HG02759 (cell line): ENCODE measurements at regions not wholly inside any gene's neighbourhood (a gene's known extent, or its start where the extent isn't known, plus 50 kb on each side); places are given as distances from the start of the nearest gene placed in this dataset.
"Not testable (repeated sequence)": the region's sequence is repeated elsewhere in the genome, so short reads cannot be mapped to it uniquely, and the experiment has no call there.

Experiments
- ATAC-seq: cut with Tn5 transposase; IDR thresholded peaks from one replicate; pipeline ENCODE4 v1.9.1; 2021; ENCODE audit warnings: mild to moderate bottlenecking, moderate library complexity; ENCODE audit not compliant: unreplicated experiment

GRCh38 chr2:113386780-113387433 is 50.6 kb upstream of the ZNG1B start:
- ATAC-seq, result not testable (repeated sequence)

DNA sequence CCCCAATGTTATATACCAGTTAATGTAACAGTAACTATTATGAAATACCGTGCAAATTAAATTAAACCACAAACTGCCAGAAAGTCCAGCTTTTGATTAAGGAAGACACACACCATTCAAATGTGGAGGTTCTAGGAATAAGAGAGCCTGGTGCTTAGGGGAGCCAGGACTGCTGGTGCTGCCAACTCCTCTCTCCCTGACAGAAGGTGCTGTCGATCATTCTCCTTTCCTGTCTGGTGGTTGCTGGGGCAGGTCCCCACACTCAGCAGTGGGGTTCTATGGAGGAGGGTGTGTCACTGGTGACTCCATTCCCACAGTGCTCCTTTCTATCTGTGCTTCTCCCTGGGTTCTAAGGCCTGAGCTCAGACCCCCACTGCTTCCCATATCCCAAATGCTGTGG is 57.9 kb upstream of the ZNG1B start:
- not testable (repeated sequence) for ATAC-seq

DNA sequence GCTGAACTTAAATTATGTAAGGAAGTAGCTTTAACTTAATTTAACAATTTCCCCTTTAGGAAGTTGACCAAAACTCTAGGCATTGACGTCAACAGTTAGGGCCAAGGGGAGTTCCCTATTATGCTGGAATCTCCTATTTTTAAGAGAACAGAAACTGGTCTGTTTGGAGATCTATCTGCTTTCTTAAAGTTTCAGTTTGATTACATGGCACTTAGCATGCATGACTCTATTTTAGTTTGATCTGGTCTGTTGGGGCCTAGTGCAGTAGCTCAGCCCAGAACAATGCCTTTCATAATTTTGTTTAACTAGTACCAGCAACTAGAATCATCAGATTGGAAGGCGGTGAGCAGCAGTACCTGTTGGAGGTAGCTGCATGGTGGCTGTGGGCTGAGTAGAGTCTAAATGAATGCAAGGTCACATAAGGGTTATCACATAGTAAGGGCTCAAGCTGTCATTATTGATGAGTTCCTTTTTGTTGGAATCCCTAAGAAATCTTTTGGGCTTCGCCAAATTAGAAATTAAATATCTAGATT is 60.5 kb upstream of the ZNG1B start:
- peak; percentile 82 for ATAC-seq

DNA sequence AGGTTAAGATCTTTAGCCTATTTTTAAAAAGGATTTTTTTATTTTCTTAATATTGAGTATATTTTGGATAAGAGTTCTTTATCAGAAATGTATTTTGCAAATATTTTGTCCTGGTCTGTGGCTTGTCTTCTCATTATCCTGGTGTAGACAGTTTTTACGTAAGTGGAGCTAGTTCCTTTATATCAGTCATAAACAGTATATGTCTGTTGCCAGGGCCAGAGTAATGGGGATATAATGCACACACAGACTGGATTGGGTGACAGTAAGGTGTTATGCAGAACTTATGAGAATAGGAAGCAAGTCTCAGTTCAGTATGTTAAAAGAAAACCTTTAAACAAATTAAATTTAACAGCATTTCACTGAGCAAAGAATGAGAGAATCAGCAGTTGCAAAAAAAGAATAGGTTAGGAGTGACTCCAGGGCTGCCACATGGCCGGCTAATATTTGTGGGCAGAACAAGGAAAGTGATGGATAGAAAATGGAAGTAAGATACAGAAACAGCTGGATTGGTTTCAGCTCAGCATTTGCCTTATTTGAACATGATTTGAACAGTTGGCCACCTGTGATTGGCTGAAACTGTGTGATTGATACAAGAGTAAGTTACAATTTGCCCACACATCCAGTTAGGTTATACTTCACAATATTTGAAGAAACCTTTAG is 61.1 kb upstream of the ZNG1B start:
- ATAC-seq, result peak; percentile 38

DNA sequence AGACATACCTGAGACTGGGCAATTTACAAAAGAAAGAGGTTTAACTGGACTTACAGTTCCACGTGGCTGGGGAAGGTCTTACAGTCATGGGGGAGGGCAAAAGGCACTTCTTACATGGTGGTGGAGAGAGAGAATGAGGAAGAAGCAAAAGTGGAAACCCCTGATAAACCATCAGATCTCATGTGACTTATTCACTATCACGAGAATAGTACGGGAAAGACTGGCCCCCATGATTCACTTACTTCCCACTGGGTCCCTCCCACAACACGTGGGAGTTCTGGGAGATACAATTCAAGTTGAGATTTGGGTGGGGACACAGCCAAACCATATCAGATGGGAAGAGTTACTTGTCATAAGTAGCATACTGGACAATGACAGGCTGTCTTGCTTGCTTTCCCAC is 62.6 kb upstream of the ZNG1B start:
- not testable (repeated sequence) for ATAC-seq

DNA sequence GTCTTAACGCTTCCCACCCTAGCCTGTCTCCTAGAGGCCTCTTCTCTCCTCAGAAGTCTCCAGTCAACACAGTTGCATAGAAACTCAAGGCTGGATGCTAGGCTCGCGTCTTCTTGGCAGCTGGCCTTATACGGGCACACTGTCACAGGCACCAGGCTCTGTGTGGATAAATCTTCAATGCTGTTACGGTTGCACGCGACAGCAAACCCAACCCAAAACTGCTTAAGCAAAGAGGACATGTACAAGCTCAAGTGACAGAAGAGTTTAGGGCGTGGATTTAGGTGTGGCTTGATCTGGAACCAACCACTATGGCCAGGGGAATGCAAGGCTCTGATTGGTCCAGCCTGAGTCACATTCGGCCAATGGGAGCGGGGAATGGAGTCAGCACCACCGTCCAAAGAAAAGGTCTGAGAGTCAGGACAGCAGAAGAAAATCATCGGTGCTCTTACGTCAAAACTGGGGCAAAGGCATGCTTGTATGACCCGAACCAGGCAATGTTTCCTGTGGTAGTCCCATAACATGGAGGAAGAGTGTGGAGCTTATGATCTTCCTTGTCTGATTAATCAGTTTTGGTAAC is 65.1 kb upstream of the ZNG1B start:
- not testable (repeated sequence) for ATAC-seq

GRCh38 chr2:113370478-113371091 is 66.9 kb upstream of the ZNG1B start:
- no peak for ATAC-seq

- ATAC-seq, result no peak
Measured at GRCh38 chr2:113370030-113370429, 67.5 kb upstream of the ZNG1B start.

DNA sequence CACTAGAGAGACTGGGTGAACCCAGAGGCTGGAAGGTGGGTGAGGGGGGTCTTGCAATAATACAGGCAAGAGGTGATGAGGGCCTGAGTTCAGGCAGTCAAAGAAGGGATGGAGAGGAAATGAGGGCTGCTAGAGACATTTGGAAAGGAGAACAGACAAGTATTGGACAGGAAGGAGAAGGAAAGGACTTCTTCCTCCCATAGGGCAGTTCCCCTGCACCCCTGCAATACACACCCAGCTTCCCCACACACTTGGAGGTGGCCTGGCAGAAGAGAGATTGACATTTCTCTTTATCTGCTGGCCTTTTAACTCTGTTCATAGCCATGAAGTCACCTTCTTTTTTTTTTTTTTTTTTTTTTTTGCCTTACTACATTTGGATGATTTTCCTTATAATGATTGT is 68.9 kb upstream of the ZNG1B start:
- ATAC-seq, result not testable (repeated sequence)

DNA sequence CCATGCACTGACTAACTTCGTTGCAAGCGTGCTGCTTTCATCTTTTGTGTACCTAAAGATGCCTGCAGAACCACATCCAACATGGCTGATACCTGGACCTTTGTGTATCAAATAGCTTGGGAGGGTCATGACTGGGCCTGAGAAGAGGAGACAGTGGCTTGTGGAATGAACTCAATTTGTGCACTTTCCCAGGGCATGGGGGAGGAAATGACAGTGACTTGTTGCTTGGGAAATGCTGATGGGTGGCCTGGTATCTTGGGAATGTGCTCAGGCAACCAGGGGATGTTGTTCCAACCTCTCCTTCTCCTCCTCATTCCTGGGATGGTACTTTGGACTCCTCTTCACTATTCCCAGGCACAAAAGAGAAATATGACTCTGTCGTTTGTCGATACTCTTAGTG is 70.7 kb upstream of the ZNG1B start:
- not testable (repeated sequence) for ATAC-seq

DNA sequence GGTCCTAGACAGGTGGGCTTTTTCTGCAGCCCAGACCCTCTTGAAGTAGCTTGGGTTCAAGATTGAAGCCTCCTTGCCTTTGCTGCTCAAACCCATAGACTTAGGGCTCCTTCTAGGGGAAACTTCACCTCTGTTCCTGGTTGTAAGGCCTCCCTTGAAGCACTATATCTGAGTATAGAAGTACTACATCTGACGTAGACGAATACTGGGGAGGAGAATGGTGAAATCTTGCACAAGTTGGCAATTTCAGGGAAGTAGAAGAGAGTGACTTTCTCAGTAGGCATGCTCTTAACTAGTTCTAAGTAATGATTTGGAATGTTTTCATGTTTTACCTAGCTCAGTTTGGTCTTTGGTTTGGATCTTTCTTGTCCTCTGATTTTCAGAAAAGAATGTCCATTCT is 71.7 kb upstream of the ZNG1B start:
- not testable (repeated sequence) for ATAC-seq

- not testable (repeated sequence) for ATAC-seq
Measured at GRCh38 chr2:113365290-113365689, 72.2 kb upstream of the ZNG1B start.

GRCh38 chr2:113361051-113361450 is 76.4 kb upstream of the ZNG1B start:
- ATAC-seq, result no peak

GRCh38 chr2:113357071-113357470 is 78.3 kb upstream of the PAX8 start:
- ATAC-seq, result no peak

GRCh38 chr2:113356284-113356683 is 77.6 kb upstream of the PAX8 start:
- ATAC-seq, result not testable (repeated sequence)

- ATAC-seq, result not testable (repeated sequence)
Measured at GRCh38 chr2:113355339-113356015, 76.8 kb upstream of the PAX8 start.

DNA sequence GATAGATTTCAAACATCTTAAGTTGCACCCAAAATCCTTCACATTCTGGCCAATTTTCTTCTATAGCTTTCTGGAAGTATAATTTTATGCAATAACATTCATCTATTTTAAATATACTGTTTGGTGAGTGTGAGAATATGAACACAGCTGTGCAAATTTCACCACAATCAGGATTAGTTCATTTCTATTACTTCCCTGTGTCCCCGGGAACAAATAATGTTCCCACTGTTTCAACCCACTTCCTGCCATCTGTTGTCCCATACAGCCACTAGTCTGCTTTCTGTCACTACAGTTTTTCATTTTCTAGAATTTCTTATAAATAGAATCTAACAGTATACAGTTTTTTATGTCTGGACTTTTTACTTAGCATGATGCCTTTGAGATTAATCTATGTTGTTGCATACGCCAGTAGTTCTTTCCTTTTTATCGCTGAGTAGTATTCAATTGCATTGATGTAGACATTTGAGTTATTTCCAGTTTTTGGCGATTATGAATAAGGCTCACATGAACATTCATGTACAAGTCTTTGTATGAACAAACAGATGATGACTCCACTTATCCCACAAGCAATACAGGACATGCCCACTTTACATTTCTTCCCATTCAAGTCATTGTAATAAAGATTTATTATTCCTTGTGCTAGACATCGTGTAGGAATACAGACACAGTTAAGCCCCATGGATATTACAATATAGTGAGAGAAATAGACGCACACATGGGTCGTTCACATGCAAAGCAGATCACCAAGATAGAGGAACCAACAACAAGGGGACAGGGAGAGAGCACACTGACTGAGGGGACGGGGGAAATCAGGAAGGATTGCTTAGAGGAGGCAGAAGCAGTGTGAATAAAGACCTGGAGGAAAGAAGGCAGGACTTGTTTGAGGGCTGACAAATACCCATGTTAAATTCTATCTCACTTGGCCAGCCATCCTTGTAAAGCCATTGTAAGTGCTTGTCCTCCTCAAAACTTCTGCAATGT is 72.9 kb upstream of the PAX8 start:
- no peak for ATAC-seq

GRCh38 chr2:113343800-113344199 is 65.1 kb upstream of the PAX8 start:
- ATAC-seq, result not testable (repeated sequence)

GRCh38 chr2:113342650-113343049 is 63.9 kb upstream of the PAX8 start:
- no peak for ATAC-seq

DNA sequence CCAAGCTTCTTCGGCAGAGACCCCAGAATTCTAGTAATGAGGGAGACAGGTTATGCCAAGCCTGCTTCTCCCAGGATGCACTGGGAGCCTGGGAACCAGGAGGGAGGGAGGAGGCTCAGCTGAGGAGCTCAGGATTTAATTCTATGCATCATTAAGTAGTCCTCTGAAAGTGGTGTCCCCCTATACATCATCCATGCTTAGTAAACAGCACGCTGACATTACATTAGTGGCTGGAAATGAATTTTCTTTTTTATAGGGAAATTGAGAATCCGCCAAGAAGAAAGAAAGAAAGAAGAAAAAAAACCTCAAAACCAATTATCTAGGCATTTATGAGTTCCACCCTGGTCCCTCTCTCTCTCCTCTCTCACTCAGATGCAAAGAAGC is 63.1 kb upstream of the PAX8 start:
- ATAC-seq, result not testable (repeated sequence)
